ENCODE measurements at regions not wholly inside any gene's neighbourhood (a gene's known extent, or its start where the extent isn't known, plus 50 kb on each side); places are given as distances from the start of the nearest gene placed in this dataset.

GRCh38 chrX:64642482-64642881, 247.2 kb upstream of the MTMR8 start:
- DNase-seq (peak; percentile 0 to 7), ATAC-seq (replicated peaks in 1 of 2) (no peak)
- Mint-ChIP-seq H3K27ac (no peak overlapping the region), H3K4me1 (ENCODE audit: low read depth) (no peaks in the 10 kb centered on the region), H3K9me3 (peaks cover 0 to 6% of the 10 kb centered on the region in 2 donors), H3K36me3 (ENCODE audit: insufficient read depth in 2 of 2) (peaks cover under 1 to 2% of the 10 kb centered on the region in 2 donors), H3K27me3 (ENCODE audit: low read depth) (no peaks in the 10 kb centered on the region), H3K4me3 (no peak overlapping the region)

All from activated T-cell treated with anti-CD3 and anti-CD28 coated beads, Interleukin-2, amount 50 U/mL, for 72 hours (primary cell).